Large intestine (tissue), 3 donors: ENCODE measurements at regions not wholly inside any gene's neighbourhood (a gene's known extent, or its start where the extent isn't known, plus 50 kb on each side); places are given as distances from the start of the nearest gene placed in this dataset.

Source experiments
- DNase-seq, 2 donors: peaks; one replicate each; pipeline versions ENCODE4 v3.0.0 to v3.0.0-alpha.2; 2013
- H3K27ac ChIP-seq: one replicate; pipeline ENCODE4 v1.5.1; 2013; ENCODE audit warnings: low read length
- H3K27me3 ChIP-seq: 2 replicates; pipeline ENCODE4 v1.6.1; 2013; ENCODE audit warnings: low read length; ENCODE audit not compliant: control insufficient read depth, insufficient read depth
- H3K36me3 ChIP-seq: 2 replicates; pipeline ENCODE4 v1.6.1; 2013; ENCODE audit warnings: low read length; ENCODE audit not compliant: control insufficient read depth, insufficient read depth
- H3K4me1 ChIP-seq: one replicate; pipeline ENCODE4 v1.6.1; 2013; ENCODE audit warnings: low read length; ENCODE audit not compliant: control insufficient read depth, insufficient read depth
- H3K4me3 ChIP-seq: one replicate; pipeline ENCODE4 v1.5.1; 2013; ENCODE audit warnings: low read length
- H3K9me3 ChIP-seq: one replicate; pipeline ENCODE4 v1.6.1; 2013; ENCODE audit warnings: mild to moderate bottlenecking, low read depth, low read length, moderate library complexity; ENCODE audit not compliant: control insufficient read depth
- WGBS: methylation state at CpG from one replicate; pipeline ENCODE4 v1.1.5; 2013; ENCODE audit warnings: low lambda C conversion rate; ENCODE audit not compliant: insufficient coverage; 5-methylcytosine and 5-hydroxymethylcytosine counted together

GRCh38 chr11:13884158-13884799, 78.2 kb upstream of the SPON1 start:
- peaks cover 2% of the 10 kb centered on the region for H3K9me3 ChIP-seq
- WGBS, result 100% methylated on average over 1 of the region's 9 CpGs
- H3K27me3 ChIP-seq, result no peaks in the 10 kb centered on the region

GRCh38 chr11:13885083-13885482, 77.4 kb upstream of the SPON1 start:
- Histone ChIP-seq H3K9me3 (peaks cover 2% of the 10 kb centered on the region), H3K27ac (peak overlapping the region; percentile 58), H3K4me3 (no peak overlapping the region), H3K36me3 (no peaks in the 10 kb centered on the region), H3K4me1 (peaks cover 19% of the 10 kb centered on the region), H3K27me3 (no peaks in the 10 kb centered on the region)
- no peak for DNase-seq
- WGBS, result no CpG with 5 or more reads among the region's 1 CpG

More at GRCh38 chr11:13884158-13884799, 78.2 kb upstream of the SPON1 start:
- H3K4me1 ChIP-seq, result peaks cover 19% of the 10 kb centered on the region
- no peaks in the 10 kb centered on the region for H3K36me3 ChIP-seq
- H3K4me3 ChIP-seq, result no peak overlapping the region
- peak overlapping the region; percentile 58 for H3K27ac ChIP-seq
- DNase-seq, result peak; percentile 38

DNA sequence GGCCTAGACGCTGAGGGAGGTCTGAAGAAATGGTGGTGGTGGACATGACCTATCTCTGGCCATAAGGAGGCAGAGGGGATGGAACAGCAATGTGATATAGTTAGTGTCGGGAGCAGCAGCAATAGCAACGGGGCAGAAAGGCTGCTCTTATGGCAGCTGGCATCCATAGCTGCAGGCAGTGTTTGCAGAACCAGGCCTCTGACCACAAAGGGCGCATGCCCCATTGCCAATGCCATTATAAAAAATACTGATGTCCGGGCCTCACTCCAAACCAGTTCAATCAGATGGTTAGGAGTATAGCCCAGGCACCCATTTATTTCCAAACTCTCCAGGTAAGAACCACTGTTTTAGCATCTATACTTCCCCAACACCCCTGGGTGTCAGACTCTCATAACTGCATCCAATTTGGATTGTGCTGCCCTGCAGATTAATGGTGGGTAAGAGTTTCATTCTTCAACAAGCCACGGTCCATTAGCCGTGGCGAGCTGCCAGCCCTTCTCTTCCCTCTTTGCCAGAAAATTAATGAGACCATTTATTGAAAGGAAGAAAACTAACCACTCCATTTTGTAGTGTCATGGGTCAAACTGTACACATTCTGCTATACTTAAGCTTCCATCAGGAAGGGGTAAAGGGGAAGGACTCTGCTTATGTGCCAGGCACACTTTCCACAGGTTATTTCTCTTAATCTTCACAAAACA, 72.8 kb upstream of the SPON1 start:
- no peaks in the 10 kb centered on the region for H3K36me3 ChIP-seq
- no CpG with 5 or more reads among the region's 8 CpGs for WGBS
- H3K4me1 ChIP-seq, result peaks cover 2% of the 10 kb centered on the region
- H3K4me3 ChIP-seq, result no peak overlapping the region
- H3K9me3 ChIP-seq, result peaks cover 2% of the 10 kb centered on the region
- no peak for DNase-seq
- no peak overlapping the region for H3K27ac ChIP-seq
- no peaks in the 10 kb centered on the region for H3K27me3 ChIP-seq

DNA sequence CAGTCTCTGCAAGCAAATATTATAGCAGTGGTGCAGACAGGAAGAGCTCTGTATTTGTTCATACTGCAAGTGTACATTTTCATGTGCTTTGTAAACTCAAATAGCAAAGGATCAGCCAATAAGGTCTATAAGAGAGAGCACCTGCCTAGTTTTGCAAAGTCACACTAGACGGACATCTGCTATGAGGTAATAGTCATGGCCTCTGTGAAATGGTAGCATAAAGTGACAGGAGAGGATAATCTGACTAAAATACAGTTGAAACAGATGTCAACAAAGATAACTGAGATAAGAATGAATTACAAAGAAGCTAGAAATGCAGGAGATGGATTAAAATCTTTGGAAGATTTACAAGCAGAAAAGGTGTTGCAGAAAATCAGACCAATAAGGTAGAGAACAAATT, 70.6 kb upstream of the SPON1 start:
- WGBS, result 80% methylated on average over 1 of the region's 1 CpG
- Histone ChIP-seq H3K27ac (no peak overlapping the region), H3K4me1 (peaks cover 8% of the 10 kb centered on the region), H3K36me3 (no peaks in the 10 kb centered on the region), H3K27me3 (no peaks in the 10 kb centered on the region), H3K9me3 (peaks cover 1% of the 10 kb centered on the region), H3K4me3 (no peak overlapping the region)
- DNase-seq, result no peak

- Histone ChIP-seq H3K27ac (no peak overlapping the region), H3K27me3 (no peaks in the 10 kb centered on the region), H3K9me3 (no peaks in the 10 kb centered on the region), H3K4me3 (no peak overlapping the region), H3K36me3 (no peaks in the 10 kb centered on the region), H3K4me1 (peaks cover 11% of the 10 kb centered on the region)
- DNase-seq, result peak; percentile 48 to 54
- WGBS, result 100% methylated on average over 2 of the region's 6 CpGs
Measured at GRCh38 chr11:13896175-13896980, 66.1 kb upstream of the SPON1 start.

DNA sequence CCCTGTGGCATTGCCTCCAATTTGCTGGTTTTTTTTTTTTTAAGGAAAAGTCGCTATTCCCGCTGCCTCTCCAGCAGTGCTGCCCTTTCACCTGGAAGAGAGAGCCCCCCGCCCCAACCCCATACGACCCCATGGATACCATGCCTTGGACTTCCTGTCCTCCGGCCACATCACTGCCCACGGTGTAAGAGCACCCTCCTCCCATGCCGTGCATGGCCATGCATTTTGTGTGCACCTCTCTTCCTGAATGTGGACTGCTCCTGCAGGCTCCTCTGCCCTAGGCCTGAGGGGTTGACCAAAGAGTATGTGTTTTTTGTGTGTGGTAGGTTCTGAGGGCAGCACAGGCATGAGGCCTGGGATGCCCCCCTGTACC, 65.6 kb upstream of the SPON1 start:
- H3K4me1 ChIP-seq, result peaks cover 11% of the 10 kb centered on the region
- H3K4me3 ChIP-seq, result no peak overlapping the region
- H3K36me3 ChIP-seq, result no peaks in the 10 kb centered on the region
- H3K27me3 ChIP-seq, result no peaks in the 10 kb centered on the region
- H3K9me3 ChIP-seq, result no peaks in the 10 kb centered on the region
- H3K27ac ChIP-seq, result no peak overlapping the region
- WGBS, result no CpG with 5 or more reads among the region's 7 CpGs
- no peak for DNase-seq

- Histone ChIP-seq H3K9me3 (no peaks in the 10 kb centered on the region), H3K4me3 (no peak overlapping the region), H3K27ac (no peak overlapping the region), H3K4me1 (peaks cover 11% of the 10 kb centered on the region), H3K27me3 (no peaks in the 10 kb centered on the region), H3K36me3 (no peaks in the 10 kb centered on the region)
- no CpG with 5 or more reads among the region's 6 CpGs for WGBS
- no peak for DNase-seq
Measured at GRCh38 chr11:13897646-13898276, 64.8 kb upstream of the SPON1 start.

DNA sequence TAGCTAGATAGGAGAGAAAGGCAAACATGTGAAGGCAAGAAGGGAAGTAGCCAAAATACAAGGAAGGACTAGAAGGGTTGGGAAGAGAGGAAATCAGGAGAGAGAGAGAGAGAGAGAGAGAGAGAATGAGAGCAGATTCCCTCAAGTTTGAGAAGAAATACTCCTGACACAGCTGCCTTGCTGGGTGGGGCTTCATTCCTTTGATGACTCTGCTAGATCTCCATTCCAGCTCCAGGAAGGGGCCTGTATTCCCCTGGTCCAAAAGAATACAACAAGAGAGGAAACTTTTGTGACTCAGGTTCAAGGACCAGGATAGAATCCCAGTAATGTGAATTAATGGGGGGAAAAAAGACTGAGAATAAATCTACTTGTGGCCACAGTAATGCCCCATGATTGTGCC, 62.9 kb upstream of the SPON1 start:
- no peak overlapping the region for H3K4me3 ChIP-seq
- H3K4me1 ChIP-seq, result peaks cover 11% of the 10 kb centered on the region
- no peak for DNase-seq
- H3K27ac ChIP-seq, result no peak overlapping the region
- H3K27me3 ChIP-seq, result no peaks in the 10 kb centered on the region
- no peaks in the 10 kb centered on the region for H3K36me3 ChIP-seq
- no peaks in the 10 kb centered on the region for H3K9me3 ChIP-seq

GRCh38 chr11:13902523-13902922, 60.0 kb upstream of the SPON1 start:
- H3K4me3 ChIP-seq, result no peak overlapping the region
- H3K27me3 ChIP-seq, result no peaks in the 10 kb centered on the region
- H3K36me3 ChIP-seq, result no peaks in the 10 kb centered on the region
- H3K4me1 ChIP-seq, result no peaks in the 10 kb centered on the region
- H3K9me3 ChIP-seq, result peaks cover under 1% of the 10 kb centered on the region
- DNase-seq, result no peak
- WGBS, result 90% methylated on average over 2 of the region's 5 CpGs
- H3K27ac ChIP-seq, result no peak overlapping the region

DNA sequence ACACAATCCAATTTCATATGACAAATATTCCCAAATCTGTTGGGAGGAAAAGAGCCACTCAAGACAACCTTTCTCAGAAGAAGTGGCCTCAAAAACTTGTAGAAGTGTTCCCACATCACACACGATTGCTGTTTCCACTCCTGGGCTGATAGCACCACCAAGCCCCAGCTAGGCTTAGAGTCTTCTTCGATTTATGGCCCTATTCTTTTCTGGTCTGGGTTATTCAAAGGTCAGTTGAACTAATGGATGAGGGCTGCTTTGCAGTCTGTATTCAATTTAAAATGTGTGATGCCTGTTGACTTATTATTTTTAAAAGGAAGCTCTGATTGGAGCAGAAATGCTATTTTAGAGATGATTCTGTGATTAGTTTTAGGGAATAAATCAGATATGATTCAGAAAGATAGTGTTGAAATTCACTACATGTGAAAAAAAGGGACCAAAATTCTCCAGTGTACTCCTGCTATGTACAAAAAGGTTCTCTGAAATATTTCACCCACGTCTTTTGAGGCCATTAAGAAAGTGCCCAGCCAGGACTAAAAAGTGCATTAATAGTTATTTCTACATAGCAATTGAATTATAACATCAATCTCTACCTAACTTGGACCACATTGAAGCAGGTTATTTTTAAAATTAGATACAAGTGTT, 57.3 kb upstream of the SPON1 start:
- Histone ChIP-seq H3K27ac (no peak overlapping the region), H3K4me1 (no peaks in the 10 kb centered on the region), H3K36me3 (no peaks in the 10 kb centered on the region), H3K4me3 (no peak overlapping the region), H3K9me3 (peaks cover 2% of the 10 kb centered on the region), H3K27me3 (no peaks in the 10 kb centered on the region)
- 20% methylated on average over 1 of the region's 3 CpGs for WGBS
- no peak for DNase-seq
